PC-9 (cell line): ENCODE measurements at regions not wholly inside any gene's neighbourhood (a gene's known extent, or its start where the extent isn't known, plus 50 kb on each side); places are given as distances from the start of the nearest gene placed in this dataset.

Experiments
- EZH2 ChIP-seq: fragments of 200-600 bp; sonication (generic); IDR thresholded peaks from 2 replicates; pipeline ENCODE4 v1.8.0; 2017; ENCODE audit warnings: antibody characterized with exemption, low read depth
- TF ChIP-seq, protein P1 (sequence below): fragments of 200-600 bp; sonication (generic); conservative IDR thresholded peaks from 2 replicates; pipeline ENCODE4 v1.6.1; 2017; ENCODE audit warnings: mixed run types, antibody characterized with exemption, mild to moderate bottlenecking, moderate library complexity

DNA sequence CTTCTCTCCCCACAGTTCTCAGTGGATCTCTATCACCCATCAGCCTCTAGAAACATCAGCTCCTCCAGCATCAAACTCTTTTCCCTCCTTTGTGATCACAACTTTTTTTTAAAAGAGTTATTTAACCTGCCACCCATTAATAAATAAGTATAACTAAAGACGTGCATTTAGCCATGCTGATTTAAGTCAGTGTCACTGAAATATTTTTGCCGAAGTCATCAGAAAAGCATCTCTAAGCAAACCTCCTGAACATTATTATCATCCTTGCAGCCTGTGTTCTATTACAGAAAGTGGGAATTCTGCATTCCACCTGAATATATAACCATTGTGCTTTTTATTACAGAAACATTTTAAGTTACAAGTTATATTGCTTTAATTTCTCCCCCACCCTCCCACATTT lies 106.2 kb upstream of the ARHGAP28 start:
- TF ChIP-seq, protein P1, sequence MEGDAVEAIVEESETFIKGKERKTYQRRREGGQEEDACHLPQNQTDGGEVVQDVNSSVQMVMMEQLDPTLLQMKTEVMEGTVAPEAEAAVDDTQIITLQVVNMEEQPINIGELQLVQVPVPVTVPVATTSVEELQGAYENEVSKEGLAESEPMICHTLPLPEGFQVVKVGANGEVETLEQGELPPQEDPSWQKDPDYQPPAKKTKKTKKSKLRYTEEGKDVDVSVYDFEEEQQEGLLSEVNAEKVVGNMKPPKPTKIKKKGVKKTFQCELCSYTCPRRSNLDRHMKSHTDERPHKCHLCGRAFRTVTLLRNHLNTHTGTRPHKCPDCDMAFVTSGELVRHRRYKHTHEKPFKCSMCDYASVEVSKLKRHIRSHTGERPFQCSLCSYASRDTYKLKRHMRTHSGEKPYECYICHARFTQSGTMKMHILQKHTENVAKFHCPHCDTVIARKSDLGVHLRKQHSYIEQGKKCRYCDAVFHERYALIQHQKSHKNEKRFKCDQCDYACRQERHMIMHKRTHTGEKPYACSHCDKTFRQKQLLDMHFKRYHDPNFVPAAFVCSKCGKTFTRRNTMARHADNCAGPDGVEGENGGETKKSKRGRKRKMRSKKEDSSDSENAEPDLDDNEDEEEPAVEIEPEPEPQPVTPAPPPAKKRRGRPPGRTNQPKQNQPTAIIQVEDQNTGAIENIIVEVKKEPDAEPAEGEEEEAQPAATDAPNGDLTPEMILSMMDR, result no peak
- no peak for TF ChIP-seq EZH2
